NB4 (cell line): ENCODE measurements at regions not wholly inside any gene's neighbourhood (a gene's known extent, or its start where the extent isn't known, plus 50 kb on each side); places are given as distances from the start of the nearest gene placed in this dataset.
A peak's percentile ranks its signal among the peaks of the same experiment; 100 is the strongest.

Source experiments
- DNase-seq: peaks from one replicate; pipeline ENCODE4 v3.0.0; 2010; ENCODE audit warnings: low read depth
- H3K4me3 ChIP-seq: one replicate; pipeline ENCODE4 v1.5.1; 2011; ENCODE audit warnings: mild to moderate bottlenecking, low read depth, low read length, moderate library complexity
- CTCF ChIP-seq: IDR thresholded peaks from one replicate; pipeline ENCODE4 v1.5.1; 2012; ENCODE audit warnings: low read depth, low read length
- MAX ChIP-seq: IDR thresholded peaks from 2 replicates; pipeline ENCODE4 v1.6.1; 2011; ENCODE audit warnings: low read depth, low read length
- MYC ChIP-seq: IDR thresholded peaks from 2 replicates; pipeline ENCODE4 v1.6.1; 2011; ENCODE audit warnings: low read depth, low read length
- POLR2A ChIP-seq: IDR thresholded peaks from 2 replicates; pipeline ENCODE4 v1.6.1; 2011; ENCODE audit warnings: mild to moderate bottlenecking; ENCODE audit not compliant: insufficient read length; ENCODE audit errors: extremely low read depth

GRCh38 chr9:79254900-79255650, 316.7 kb upstream of the TLE4 start:
- no peak for TF ChIP-seq CTCF
- TF ChIP-seq MAX, result no peak
- DNase-seq, result peak; percentile 19
- H3K4me3 ChIP-seq, result no peak overlapping the region

GRCh38 chr9:79255651-79256260, 316.0 kb upstream of the TLE4 start:
- DNase-seq, result no peak
- no peak overlapping the region for H3K4me3 ChIP-seq
- TF ChIP-seq MYC (no peak), CTCF (no peak), POLR2A (no peak), MAX (no peak)

GRCh38 chr9:79256691-79257213, 315.0 kb upstream of the TLE4 start:
- no peak overlapping the region for H3K4me3 ChIP-seq
- no peak for DNase-seq
- no peak for TF ChIP-seq POLR2A
- no peak for TF ChIP-seq MAX
- TF ChIP-seq MYC, result no peak
- TF ChIP-seq CTCF, result no peak

GRCh38 chr9:79257228-79257781, 314.5 kb upstream of the TLE4 start:
- no peak overlapping the region for H3K4me3 ChIP-seq
- DNase-seq, result no peak
- TF ChIP-seq MYC (no peak), MAX (no peak), POLR2A (no peak), CTCF (no peak)

GRCh38 chr9:79257790-79258351, 313.9 kb upstream of the TLE4 start:
- TF ChIP-seq MAX, result no peak
- TF ChIP-seq MYC, result no peak
- no peak for TF ChIP-seq CTCF
- TF ChIP-seq POLR2A, result no peak
- DNase-seq, result peak; percentile 1
- no peak overlapping the region for H3K4me3 ChIP-seq
